ENCODE measurements at regions not wholly inside any gene's neighbourhood (a gene's known extent, or its start where the extent isn't known, plus 50 kb on each side); places are given as distances from the start of the nearest gene placed in this dataset.

- TF ChIP-seq CTCF (IDR thresholded peaks at IDR 0.05; ENCODE audit: partially characterized antibody, unreplicated experiment): no peak
- Mint-ChIP-seq H3K4me3 (ENCODE audit: unreplicated experiment) (no peak overlapping the region), H3K27me3 (ENCODE audit: unreplicated experiment) (peaks cover 2% of the 10 kb centered on the region), H3K9me3 (ENCODE audit: unreplicated experiment) (no peaks in the 10 kb centered on the region), H3K4me1 (ENCODE audit: low read depth, unreplicated experiment) (no peaks in the 10 kb centered on the region), H3K27ac (ENCODE audit: unreplicated experiment) (no peak overlapping the region), H3K36me3 (ENCODE audit: unreplicated experiment) (peaks cover 5% of the 10 kb centered on the region)
- DNase-seq: no peak
Measured at GRCh38 chr14:39734306-39734705, 302.1 kb upstream of the FBXO33 start.

- Mint-ChIP-seq H3K27ac (ENCODE audit: unreplicated experiment) (no peak overlapping the region), H3K36me3 (ENCODE audit: unreplicated experiment) (peaks cover 5% of the 10 kb centered on the region), H3K4me3 (ENCODE audit: unreplicated experiment) (no peak overlapping the region), H3K4me1 (ENCODE audit: low read depth, unreplicated experiment) (no peaks in the 10 kb centered on the region), H3K27me3 (ENCODE audit: unreplicated experiment) (peaks cover 2% of the 10 kb centered on the region), H3K9me3 (ENCODE audit: unreplicated experiment) (no peaks in the 10 kb centered on the region)
- no peak for TF ChIP-seq CTCF (IDR thresholded peaks at IDR 0.05; ENCODE audit: partially characterized antibody, unreplicated experiment)
- DNase-seq: no peak
Measured at GRCh38 chr14:39733741-39734140, 301.5 kb upstream of the FBXO33 start.

- TF ChIP-seq CTCF (IDR thresholded peaks at IDR 0.05; ENCODE audit: partially characterized antibody, unreplicated experiment): peak; percentile 28
- Mint-ChIP-seq H3K27ac (ENCODE audit: unreplicated experiment) (no peak overlapping the region), H3K4me3 (ENCODE audit: unreplicated experiment) (no peak overlapping the region), H3K9me3 (ENCODE audit: unreplicated experiment) (no peaks in the 10 kb centered on the region), H3K36me3 (ENCODE audit: unreplicated experiment) (peaks cover 5% of the 10 kb centered on the region), H3K4me1 (ENCODE audit: low read depth, unreplicated experiment) (no peaks in the 10 kb centered on the region), H3K27me3 (ENCODE audit: unreplicated experiment) (peaks cover 2% of the 10 kb centered on the region)
- DNase-seq: no peak
Measured at GRCh38 chr14:39731912-39732311, 299.7 kb upstream of the FBXO33 start.

GRCh38 chr14:39726563-39726962, 294.3 kb upstream of the FBXO33 start:
- no peak for TF ChIP-seq CTCF (IDR thresholded peaks at IDR 0.05; ENCODE audit: partially characterized antibody, unreplicated experiment)
- Mint-ChIP-seq H3K27me3 (ENCODE audit: unreplicated experiment) (no peaks in the 10 kb centered on the region), H3K9me3 (ENCODE audit: unreplicated experiment) (no peaks in the 10 kb centered on the region), H3K4me1 (ENCODE audit: low read depth, unreplicated experiment) (no peaks in the 10 kb centered on the region), H3K4me3 (ENCODE audit: unreplicated experiment) (no peak overlapping the region), H3K27ac (ENCODE audit: unreplicated experiment) (no peak overlapping the region), H3K36me3 (ENCODE audit: unreplicated experiment) (no peaks in the 10 kb centered on the region)
- no peak for DNase-seq

GRCh38 chr14:39722547-39723273, 290.5 kb upstream of the FBXO33 start:
- no peak for DNase-seq
- Mint-ChIP-seq H3K4me3 (ENCODE audit: unreplicated experiment) (no peak overlapping the region), H3K36me3 (ENCODE audit: unreplicated experiment) (no peaks in the 10 kb centered on the region), H3K4me1 (ENCODE audit: low read depth, unreplicated experiment) (no peaks in the 10 kb centered on the region), H3K27ac (ENCODE audit: unreplicated experiment) (no peak overlapping the region), H3K27me3 (ENCODE audit: unreplicated experiment) (no peaks in the 10 kb centered on the region), H3K9me3 (ENCODE audit: unreplicated experiment) (no peaks in the 10 kb centered on the region)
- no peak for TF ChIP-seq CTCF (IDR thresholded peaks at IDR 0.05; ENCODE audit: partially characterized antibody, unreplicated experiment)

Measured in glutamatergic neuron (in vitro differentiated cells).